GM23338 (cell line): ENCODE measurements at regions not wholly inside any gene's neighbourhood (a gene's known extent, or its start where the extent isn't known, plus 50 kb on each side); places are given as distances from the start of the nearest gene placed in this dataset.

Experiments used
- ATAC-seq: fragments of 200-7000 bp; cut with Tn5 transposase; 3 replicates; pipeline ENCODE4 v1.9.1; 2020
- DNase-seq: peaks from one replicate; pipeline ENCODE4 v3.0.0-alpha.2; 2015; ENCODE audit warnings: low spot score
- H2AFZ ChIP-seq: fragments of 200-600 bp; sonication (generic); 2 replicates; pipeline ENCODE4 v1.8.0; 2016; ENCODE audit warnings: antibody characterized with exemption, mild to moderate bottlenecking, moderate library complexity
- H3F3A ChIP-seq: fragments of 200-600 bp; sonication (generic); replicated peaks from 2 replicates; pipeline ENCODE4 v1.8.0; 2017; ENCODE audit warnings: antibody characterized with exemption, mixed run types, low read depth
- H3K27ac ChIP-seq: fragments of 200-600 bp; sonication (generic); 2 replicates; pipeline ENCODE4 v1.6.1; 2016; ENCODE audit warnings: low read depth
- H3K27me3 ChIP-seq: fragments of 200-600 bp; sonication (generic); 2 replicates; pipeline ENCODE4 v1.8.0; 2016; ENCODE audit warnings: mild to moderate bottlenecking, mixed run types, moderate library complexity; ENCODE audit not compliant: insufficient read depth
- H3K36me3 ChIP-seq: fragments of 200-600 bp; sonication (generic); 2 replicates; pipeline ENCODE4 v1.8.0; 2016; ENCODE audit warnings: mild to moderate bottlenecking; ENCODE audit not compliant: insufficient read depth
- H3K4me1 ChIP-seq: fragments of 200-600 bp; sonication (generic); 2 replicates; pipeline ENCODE4 v1.8.0; 2016; ENCODE audit warnings: mild to moderate bottlenecking, moderate library complexity; ENCODE audit not compliant: insufficient read depth
- H3K4me2 ChIP-seq: fragments of 200-600 bp; sonication (generic); 2 replicates; pipeline ENCODE4 v1.7.1; 2017; ENCODE audit warnings: mixed run types
- H3K4me3 ChIP-seq: fragments of 200-600 bp; sonication (generic); 2 replicates; pipeline ENCODE4 v1.6.1; 2016; ENCODE audit warnings: mixed run types
- H3K79me2 ChIP-seq: fragments of 200-600 bp; sonication (generic); replicated peaks from 2 replicates; pipeline ENCODE4 v1.8.0; 2017; ENCODE audit warnings: mild to moderate bottlenecking; ENCODE audit not compliant: insufficient read depth
- H3K9me2 ChIP-seq: fragments of 200-600 bp; sonication (generic); 2 replicates; pipeline ENCODE4 v1.8.0; 2017; ENCODE audit not compliant: insufficient read depth
- H4K20me1 ChIP-seq: fragments of 200-600 bp; sonication (generic); replicated peaks from 2 replicates; pipeline ENCODE4 v1.8.0; 2017; ENCODE audit warnings: mild to moderate bottlenecking; ENCODE audit not compliant: insufficient read depth
- H3K27ac Mint-ChIP-seq: 2 replicates; pipeline ENCODE4 v1.8.0; 2020; ENCODE audit warnings: inconsistent platforms, mild to moderate bottlenecking, moderate library complexity, mixed read lengths
- H3K27me3 Mint-ChIP-seq: 3 replicates; pipeline ENCODE4 v1.8.0; 2022; ENCODE audit warnings: low read depth, mild to moderate bottlenecking, moderate library complexity, mixed read lengths, inconsistent platforms; ENCODE audit not compliant: insufficient read depth, poor library complexity
- H3K36me3 Mint-ChIP-seq: 3 replicates; pipeline ENCODE4 v1.8.0; 2021; ENCODE audit warnings: low read depth, mild to moderate bottlenecking, inconsistent platforms, moderate library complexity, mixed read lengths
- H3K4me1 Mint-ChIP-seq: 3 replicates; pipeline ENCODE4 v1.8.0; 2020; ENCODE audit warnings: mild to moderate bottlenecking, inconsistent platforms, mixed read lengths
- H3K4me3 Mint-ChIP-seq: 3 replicates; pipeline ENCODE4 v1.8.0; 2021; ENCODE audit warnings: moderate library complexity, mild to moderate bottlenecking, inconsistent platforms, mixed read lengths
- H3K9me3 Mint-ChIP-seq: 3 replicates; pipeline ENCODE4 v1.8.0; 2020; ENCODE audit warnings: moderate library complexity, mild to moderate bottlenecking, inconsistent platforms, mixed read lengths
- ETS1 ChIP-seq: IDR thresholded peaks from 2 replicates; pipeline ENCODE4 v1.6.1; 2016; ENCODE audit warnings: antibody characterized with exemption
- EZH2 ChIP-seq: fragments of 200-600 bp; sonication (generic); IDR thresholded peaks from one replicate; pipeline ENCODE4 v1.8.0; 2017; ENCODE audit warnings: antibody characterized with exemption, mild to moderate bottlenecking, low read depth; ENCODE audit not compliant: unreplicated experiment
- JUNB ChIP-seq: IDR thresholded peaks from one replicate; pipeline ENCODE4 v1.6.1; 2016; ENCODE audit warnings: antibody characterized with exemption; ENCODE audit not compliant: unreplicated experiment
- POLR2AphosphoS5 ChIP-seq: IDR thresholded peaks from 2 replicates; pipeline ENCODE4 v1.6.1; 2016; ENCODE audit warnings: antibody characterized with exemption, low read depth
- ZNF462 ChIP-seq: fragments of 250-450 bp; sonication (Bioruptor Pico); IDR thresholded peaks from 2 replicates; pipeline ENCODE4 v1.5.0; 2020; ENCODE audit warnings: mild to moderate bottlenecking, moderate library complexity

- TF ChIP-seq ZNF462 (no peak), ETS1 (no peak), JUNB (no peak)
These were observed 188.2 kb upstream of the ATP6AP2 start (continued) for GRCh38 chrX:40392599-40392998.

GRCh38 chrX:40391662-40392061 is 189.1 kb upstream of the ATP6AP2 start:
- no peaks in the 10 kb centered on the region for H3K36me3 Mint-ChIP-seq

GRCh38 chrX:40389555-40389954 is 191.2 kb upstream of the ATP6AP2 start:
- no peak overlapping the region for H3K4me3 Mint-ChIP-seq
- H3K9me2 ChIP-seq, result no peaks in the 10 kb centered on the region
- H3K4me3 ChIP-seq, result no peak overlapping the region
- H3K36me3 ChIP-seq, result no peaks in the 10 kb centered on the region
- H3K36me3 Mint-ChIP-seq, result no peaks in the 10 kb centered on the region
- H3K4me1 ChIP-seq, result no peaks in the 10 kb centered on the region
- ATAC-seq, result no peak
- H3K27me3 ChIP-seq, result no peaks in the 10 kb centered on the region
- no peak overlapping the region for H3K27ac Mint-ChIP-seq
- H3K9me3 Mint-ChIP-seq, result no peaks in the 10 kb centered on the region
- H3K4me1 Mint-ChIP-seq, result no peaks in the 10 kb centered on the region; the same call in 1 of the 3 replicates
- H3K27me3 Mint-ChIP-seq, result no peaks in the 10 kb centered on the region
- no peak for DNase-seq
- no peak overlapping the region for H3K27ac ChIP-seq
- H3K4me2 ChIP-seq, result no peak overlapping the region
- no peak overlapping the region for H2AFZ ChIP-seq
- H3F3A ChIP-seq, result no peaks in the 10 kb centered on the region
- H4K20me1 ChIP-seq, result no peaks in the 10 kb centered on the region
- H3K79me2 ChIP-seq, result no peaks in the 10 kb centered on the region
- no peak for TF ChIP-seq EZH2

More at GRCh38 chrX:40391662-40392061, 189.1 kb upstream of the ATP6AP2 start:
- no peaks in the 10 kb centered on the region for H3K79me2 ChIP-seq
- Mint-ChIP-seq H3K4me1 (no peaks in the 10 kb centered on the region), H3K9me3 (no peaks in the 10 kb centered on the region; the same call in 2 of the 3 replicates), H3K4me3 (no peak overlapping the region), H3K27me3 (no peaks in the 10 kb centered on the region), H3K27ac (no peak overlapping the region)
- no peaks in the 10 kb centered on the region for H3K36me3 ChIP-seq
- H2AFZ ChIP-seq, result no peak overlapping the region
- no peaks in the 10 kb centered on the region for H3F3A ChIP-seq
- H4K20me1 ChIP-seq, result no peaks in the 10 kb centered on the region
- H3K4me3 ChIP-seq, result no peak overlapping the region
- H3K4me2 ChIP-seq, result no peak overlapping the region
- no peak for TF ChIP-seq POLR2AphosphoS5
- H3K27me3 ChIP-seq, result no peaks in the 10 kb centered on the region
- DNase-seq, result no peak
- H3K4me1 ChIP-seq, result no peaks in the 10 kb centered on the region
- no peak overlapping the region for H3K27ac ChIP-seq
- no peaks in the 10 kb centered on the region for H3K9me2 ChIP-seq
- ATAC-seq, result no peak
